Transverse colon (tissue), 4 donors: ENCODE measurements at regions not wholly inside any gene's neighbourhood (a gene's known extent, or its start where the extent isn't known, plus 50 kb on each side); places are given as distances from the start of the nearest gene placed in this dataset.

Experiments
- DNase-seq: peaks from one replicate; pipeline ENCODE4 v3.0.0-alpha.2; 2019
- H3K27ac ChIP-seq, 4 donors: fragments of 200-600 bp; sonication (generic); 2 replicates each; pipeline ENCODE4 v1.5.1; 2016 to 2018; ENCODE audit warnings: inconsistent platforms in 4 of 4
- H3K27me3 ChIP-seq: fragments of 200-600 bp; sonication (generic); 2 replicates; pipeline ENCODE4 v1.5.1; 2017; ENCODE audit warnings: inconsistent platforms
- H3K36me3 ChIP-seq, 4 donors: fragments of 200-600 bp; sonication (generic); 2 replicates each; pipeline ENCODE4 v1.5.1; 2017 to 2019; ENCODE audit warnings: inconsistent platforms in 4 of 4
- H3K4me1 ChIP-seq, 4 donors: fragments of 200-600 bp; sonication (generic); 2 replicates each; pipeline ENCODE4 v1.5.1; 2017 to 2020; ENCODE audit warnings: inconsistent platforms in 4 of 4
- H3K4me3 ChIP-seq, 4 donors: fragments of 200-600 bp; sonication (generic); 1 replicate in 1 of 4; 2 replicates in 3 of 4; pipeline versions ENCODE4 v1.5.1 to v1.6.1; 2017 to 2019; ENCODE audit warnings: inconsistent platforms in 4 of 4
- H3K9me3 ChIP-seq, 2 donors: fragments of 200-600 bp; sonication (generic); 2 replicates each; pipeline ENCODE4 v1.5.1; 2017 to 2019; ENCODE audit warnings: inconsistent platforms in 2 of 2
- EP300 ChIP-seq: sonication (generic); formaldehyde crosslinking; IDR thresholded peaks from one replicate; pipeline ENCODE4 v1.6.1; 2017; ENCODE audit warnings: antibody characterized with exemption, low read depth
- POLR2A ChIP-seq: fragments of 450-650 bp; IDR thresholded peaks from one replicate; pipeline ENCODE4 v1.6.1; 2016; ENCODE audit warnings: antibody characterized with exemption, mild to moderate bottlenecking, moderate library complexity
- POLR2AphosphoS5 ChIP-seq, 3 donors: sonication (generic); formaldehyde crosslinking; IDR thresholded peaks; one replicate each; pipeline ENCODE4 v1.6.1; 2016; ENCODE audit warnings: antibody characterized with exemption in 3 of 3
- WGBS, 2 donors: methylation state at CpG; one replicate each; pipeline ENCODE4 v1.1.5; 2018; ENCODE audit warnings: low coverage in 1 of 2; 5-methylcytosine and 5-hydroxymethylcytosine counted together
- in situ Hi-C, 4 donors: fragments of 200-750 bp; cut with MboI; loops; one replicate each; pipeline versions ENCODE4 v1.15.0 to v1.15.1; 2017; ENCODE audit warnings: low sequenced_read_pairs in 3 of 4, low pct_ligation_motif_present in 1 of 4, low pct_unique_long_range_greater_than_20kb in 1 of 4
- intact Hi-C: fragments of 100-400 bp; cut with DNase I; formaldehyde crosslinking; loops from one replicate; pipeline ENCODE4 v1.15.1; 2023; ENCODE audit warnings: low total_unique reads
- TF ChIP-seq, protein P1 (sequence below), 5 experiments: fragments of 200-600 bp in 3 of 5; fragments of 450-650 bp in 2 of 5; sonication (generic) in 3 of 5; IDR thresholded peaks; 1 replicate in 2 of 5; 2 replicates in 3 of 5; pipeline ENCODE4 v1.5.1; 2016 to 2017; ENCODE audit warnings: antibody characterized with exemption in 5 of 5, inconsistent platforms in 3 of 5, mild to moderate bottlenecking in 2 of 5, moderate library complexity in 1 of 5

- no peak for DNase-seq
- in situ Hi-C loops (no loop called here), intact Hi-C loops (no loop called here)
Measured at GRCh38 chr1:147825586-147825985, 65.2 kb upstream of the GJA5 start.

DNA sequence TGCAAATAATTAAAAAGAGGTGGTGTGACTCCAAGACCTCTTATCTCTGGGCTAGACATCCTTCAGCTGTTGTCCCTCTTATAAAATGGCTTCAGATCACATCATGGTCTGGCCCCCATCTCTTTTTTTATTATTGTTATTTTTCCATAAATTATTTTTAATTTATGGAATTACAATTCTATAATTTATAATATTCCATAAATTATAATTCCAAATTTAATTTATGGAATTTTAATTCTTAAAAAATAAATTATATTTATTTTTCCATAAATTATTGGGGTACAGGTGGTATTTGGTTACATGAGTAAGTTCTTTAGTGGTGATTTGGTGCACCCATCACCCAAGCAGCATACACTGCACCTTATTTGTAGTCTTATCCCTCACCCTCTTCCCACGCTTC lies 65.9 kb upstream of the GJA5 start:
- intact Hi-C loops: no loop called here
- H3K4me1 ChIP-seq: no peaks in the 10 kb centered on the region

More at GRCh38 chr1:147825586-147825985, 65.2 kb upstream of the GJA5 start:
- H3K27ac ChIP-seq: no peak overlapping the region
- H3K27me3 ChIP-seq: no peaks in the 10 kb centered on the region
- no peak overlapping the region for H3K4me3 ChIP-seq
- WGBS, 2 donors: 50 to 62% methylated on average over 1 of the region's 1 CpG
- no peak for TF ChIP-seq POLR2AphosphoS5 (IDR thresholded peaks at IDR 0.05)
- no peak for TF ChIP-seq POLR2A
- TF ChIP-seq, protein P1, sequence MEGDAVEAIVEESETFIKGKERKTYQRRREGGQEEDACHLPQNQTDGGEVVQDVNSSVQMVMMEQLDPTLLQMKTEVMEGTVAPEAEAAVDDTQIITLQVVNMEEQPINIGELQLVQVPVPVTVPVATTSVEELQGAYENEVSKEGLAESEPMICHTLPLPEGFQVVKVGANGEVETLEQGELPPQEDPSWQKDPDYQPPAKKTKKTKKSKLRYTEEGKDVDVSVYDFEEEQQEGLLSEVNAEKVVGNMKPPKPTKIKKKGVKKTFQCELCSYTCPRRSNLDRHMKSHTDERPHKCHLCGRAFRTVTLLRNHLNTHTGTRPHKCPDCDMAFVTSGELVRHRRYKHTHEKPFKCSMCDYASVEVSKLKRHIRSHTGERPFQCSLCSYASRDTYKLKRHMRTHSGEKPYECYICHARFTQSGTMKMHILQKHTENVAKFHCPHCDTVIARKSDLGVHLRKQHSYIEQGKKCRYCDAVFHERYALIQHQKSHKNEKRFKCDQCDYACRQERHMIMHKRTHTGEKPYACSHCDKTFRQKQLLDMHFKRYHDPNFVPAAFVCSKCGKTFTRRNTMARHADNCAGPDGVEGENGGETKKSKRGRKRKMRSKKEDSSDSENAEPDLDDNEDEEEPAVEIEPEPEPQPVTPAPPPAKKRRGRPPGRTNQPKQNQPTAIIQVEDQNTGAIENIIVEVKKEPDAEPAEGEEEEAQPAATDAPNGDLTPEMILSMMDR (IDR thresholded peaks at IDR 0.05): no peak
- no peak for TF ChIP-seq EP300
- H3K36me3 ChIP-seq: no peaks in the 10 kb centered on the region
- H3K4me1 ChIP-seq: no peaks in the 10 kb centered on the region
- no peaks in the 10 kb centered on the region for H3K9me3 ChIP-seq

GRCh38 chr1:147833231-147833860 lies 69.2 kb upstream of the GJA8 start:
- Histone ChIP-seq H3K27ac (no peak overlapping the region), H3K9me3 (no peaks in the 10 kb centered on the region), H3K4me1 (no peaks in the 10 kb centered on the region), H3K27me3 (no peaks in the 10 kb centered on the region), H3K36me3 (no peaks in the 10 kb centered on the region), H3K4me3 (no peak overlapping the region)
- intact Hi-C loops: no loop called here
- DNase-seq: no peak
- 81% methylated on average over 3 of the region's 3 CpGs; no CpG with 5 or more reads in 1 of the 2 donors for WGBS, 2 donors
- in situ Hi-C loops: no loop called here
- TF ChIP-seq EP300: no peak
- TF ChIP-seq POLR2A: no peak
- TF ChIP-seq, protein P1 (IDR thresholded peaks at IDR 0.05): no peak
- no peak for TF ChIP-seq POLR2AphosphoS5 (IDR thresholded peaks at IDR 0.05)

More for the DNA sequence above, 65.9 kb upstream of the GJA5 start:
- in situ Hi-C loops: no loop called here
- Histone ChIP-seq H3K36me3 (no peaks in the 10 kb centered on the region), H3K27me3 (no peaks in the 10 kb centered on the region), H3K27ac (no peak overlapping the region), H3K9me3 (no peaks in the 10 kb centered on the region), H3K4me3 (no peak overlapping the region)
- 75 to 86% methylated on average over 1 of the region's 1 CpG for WGBS, 2 donors
- DNase-seq: no peak
- TF ChIP-seq, protein P1 (IDR thresholded peaks at IDR 0.05): no peak
- TF ChIP-seq EP300: no peak
- no peak for TF ChIP-seq POLR2A
- TF ChIP-seq POLR2AphosphoS5 (IDR thresholded peaks at IDR 0.05): no peak

- intact Hi-C loops (no loop called here), in situ Hi-C loops (no loop called here)
- DNase-seq: no peak
- H3K4me3 ChIP-seq: no peak overlapping the region
- H3K36me3 ChIP-seq: no peaks in the 10 kb centered on the region
- no peaks in the 10 kb centered on the region for H3K27me3 ChIP-seq
- no peak overlapping the region for H3K27ac ChIP-seq
- H3K4me1 ChIP-seq: no peaks in the 10 kb centered on the region
- WGBS, 2 donors: 43 to 46% methylated on average over 4 of the region's 4 CpGs
- TF ChIP-seq EP300 (no peak), POLR2AphosphoS5 (IDR thresholded peaks at IDR 0.05) (no peak), POLR2A (no peak)
- TF ChIP-seq, protein P1 (IDR thresholded peaks at IDR 0.05): no peak
- H3K9me3 ChIP-seq: no peaks in the 10 kb centered on the region
Measured at GRCh38 chr1:147834181-147834580, 68.4 kb upstream of the GJA8 start.
